Uterus (tissue), 2 donors: ENCODE measurements at regions not wholly inside any gene's neighbourhood (a gene's known extent, or its start where the extent isn't known, plus 50 kb on each side); places are given as distances from the start of the nearest gene placed in this dataset.

ENCODE experiments used
- POLR2A ChIP-seq, 2 donors: fragments of 450-650 bp; IDR thresholded peaks; one replicate each; pipeline ENCODE4 v1.6.1; 2016; ENCODE audit warnings: antibody characterized with exemption in 2 of 2, mild to moderate bottlenecking in 1 of 2, moderate library complexity in 1 of 2
- TF ChIP-seq, protein P1 (sequence below), 4 experiments: fragments of 200-600 bp in 2 of 4; fragments of 450-650 bp in 2 of 4; sonication (generic) in 2 of 4; IDR thresholded peaks; one replicate each; pipeline ENCODE4 v1.5.1; 2016 to 2019; ENCODE audit warnings: antibody characterized with exemption in 4 of 4, mild to moderate bottlenecking in 2 of 4, moderate library complexity in 1 of 4

- no peak for TF ChIP-seq POLR2A (IDR thresholded peaks at IDR 0.05)
- TF ChIP-seq, protein P1, sequence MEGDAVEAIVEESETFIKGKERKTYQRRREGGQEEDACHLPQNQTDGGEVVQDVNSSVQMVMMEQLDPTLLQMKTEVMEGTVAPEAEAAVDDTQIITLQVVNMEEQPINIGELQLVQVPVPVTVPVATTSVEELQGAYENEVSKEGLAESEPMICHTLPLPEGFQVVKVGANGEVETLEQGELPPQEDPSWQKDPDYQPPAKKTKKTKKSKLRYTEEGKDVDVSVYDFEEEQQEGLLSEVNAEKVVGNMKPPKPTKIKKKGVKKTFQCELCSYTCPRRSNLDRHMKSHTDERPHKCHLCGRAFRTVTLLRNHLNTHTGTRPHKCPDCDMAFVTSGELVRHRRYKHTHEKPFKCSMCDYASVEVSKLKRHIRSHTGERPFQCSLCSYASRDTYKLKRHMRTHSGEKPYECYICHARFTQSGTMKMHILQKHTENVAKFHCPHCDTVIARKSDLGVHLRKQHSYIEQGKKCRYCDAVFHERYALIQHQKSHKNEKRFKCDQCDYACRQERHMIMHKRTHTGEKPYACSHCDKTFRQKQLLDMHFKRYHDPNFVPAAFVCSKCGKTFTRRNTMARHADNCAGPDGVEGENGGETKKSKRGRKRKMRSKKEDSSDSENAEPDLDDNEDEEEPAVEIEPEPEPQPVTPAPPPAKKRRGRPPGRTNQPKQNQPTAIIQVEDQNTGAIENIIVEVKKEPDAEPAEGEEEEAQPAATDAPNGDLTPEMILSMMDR (IDR thresholded peaks at IDR 0.05), result no peak
Observed at GRCh38 chr5:68359699-68360098, 144.1 kb downstream of the PIK3R1 start.
